HT1080 (cell line): ENCODE measurements at regions not wholly inside any gene's neighbourhood (a gene's known extent, or its start where the extent isn't known, plus 50 kb on each side); places are given as distances from the start of the nearest gene placed in this dataset.
"Not testable (repeated sequence)": the region's sequence is repeated elsewhere in the genome, so short reads cannot be mapped to it uniquely, and the experiment has no call there.

Experiments
- DNase-seq: peaks from one replicate; pipeline ENCODE4 v3.0.0-alpha.2; 2015; ENCODE audit warnings: low read depth

GRCh38 chr9:94033383-94033782 lies 50.9 kb upstream of the PTPDC1 start:
- DNase-seq = no peak

- no peak for DNase-seq
Measured at GRCh38 chr9:94031946-94032345, 52.3 kb upstream of the PTPDC1 start.

GRCh38 chr9:94031380-94031779 lies 52.9 kb upstream of the PTPDC1 start:
- no peak for DNase-seq

GRCh38 chr9:94030318-94031179 lies 53.7 kb upstream of the PTPDC1 start:
- peak; percentile 79 for DNase-seq

- DNase-seq = peak; percentile 9
Measured at GRCh38 chr9:94029932-94030317, 54.3 kb upstream of the PTPDC1 start.

GRCh38 chr9:94026816-94027215 lies 57.4 kb upstream of the PTPDC1 start:
- DNase-seq = no peak

GRCh38 chr9:94022476-94022875 lies 61.8 kb upstream of the PTPDC1 start:
- not testable (repeated sequence) for DNase-seq

GRCh38 chr9:94020836-94021235 lies 63.4 kb upstream of the PTPDC1 start:
- not testable (repeated sequence) for DNase-seq

- DNase-seq = no peak
Measured at GRCh38 chr9:94018628-94019027, 63.5 kb upstream of the BARX1 start.

- DNase-seq = no peak
Measured at GRCh38 chr9:94017939-94018531, 62.9 kb upstream of the BARX1 start.

GRCh38 chr9:94016744-94017143 lies 61.6 kb upstream of the BARX1 start:
- no peak for DNase-seq

- no peak for DNase-seq
Measured at GRCh38 chr9:94014920-94015319, 59.8 kb upstream of the BARX1 start.

GRCh38 chr9:94014066-94014654 lies 59.0 kb upstream of the BARX1 start:
- DNase-seq = no peak

- no peak for DNase-seq
Measured at GRCh38 chr9:94010980-94011533, 55.9 kb upstream of the BARX1 start.

GRCh38 chr9:94005272-94005901 lies 50.2 kb upstream of the BARX1 start:
- peak; percentile 21 for DNase-seq
